ENCODE measurements at regions not wholly inside any gene's neighbourhood (a gene's known extent, or its start where the extent isn't known, plus 50 kb on each side); places are given as distances from the start of the nearest gene placed in this dataset.

DNA sequence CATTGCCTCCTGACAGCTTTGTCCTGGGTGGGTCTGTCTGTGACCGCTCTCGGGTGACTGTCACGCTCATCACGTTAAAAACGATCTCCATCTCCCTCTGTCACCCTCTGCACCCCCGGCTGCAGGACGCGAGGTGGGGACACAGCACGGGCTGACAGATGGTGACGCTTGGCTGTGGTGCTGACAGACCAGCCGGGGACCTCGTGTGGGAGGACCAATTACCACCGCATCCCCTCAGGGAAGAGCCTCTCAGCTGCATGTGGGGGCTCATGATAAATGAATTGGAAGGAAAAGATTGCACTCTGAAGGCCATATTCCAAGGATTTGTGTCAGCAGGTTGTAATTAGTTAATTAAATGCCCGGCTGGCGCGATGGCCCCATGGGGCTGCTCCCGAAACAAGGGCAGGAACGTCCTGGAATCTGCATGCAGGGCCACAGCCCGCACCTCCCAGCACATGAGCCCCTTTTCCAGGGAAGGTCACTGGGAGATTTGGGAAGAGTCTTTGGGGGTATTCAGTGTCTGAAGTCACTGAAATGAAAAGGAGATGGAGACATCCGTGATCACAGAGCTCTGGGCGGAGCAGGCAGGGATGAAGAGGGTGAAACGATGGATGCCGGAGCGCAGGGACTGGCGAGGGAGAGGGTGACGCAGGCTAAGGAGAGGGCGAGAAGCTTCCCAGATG, 87.1 kb downstream of the ERMARD start:
- DNase-seq: no peak

DNA sequence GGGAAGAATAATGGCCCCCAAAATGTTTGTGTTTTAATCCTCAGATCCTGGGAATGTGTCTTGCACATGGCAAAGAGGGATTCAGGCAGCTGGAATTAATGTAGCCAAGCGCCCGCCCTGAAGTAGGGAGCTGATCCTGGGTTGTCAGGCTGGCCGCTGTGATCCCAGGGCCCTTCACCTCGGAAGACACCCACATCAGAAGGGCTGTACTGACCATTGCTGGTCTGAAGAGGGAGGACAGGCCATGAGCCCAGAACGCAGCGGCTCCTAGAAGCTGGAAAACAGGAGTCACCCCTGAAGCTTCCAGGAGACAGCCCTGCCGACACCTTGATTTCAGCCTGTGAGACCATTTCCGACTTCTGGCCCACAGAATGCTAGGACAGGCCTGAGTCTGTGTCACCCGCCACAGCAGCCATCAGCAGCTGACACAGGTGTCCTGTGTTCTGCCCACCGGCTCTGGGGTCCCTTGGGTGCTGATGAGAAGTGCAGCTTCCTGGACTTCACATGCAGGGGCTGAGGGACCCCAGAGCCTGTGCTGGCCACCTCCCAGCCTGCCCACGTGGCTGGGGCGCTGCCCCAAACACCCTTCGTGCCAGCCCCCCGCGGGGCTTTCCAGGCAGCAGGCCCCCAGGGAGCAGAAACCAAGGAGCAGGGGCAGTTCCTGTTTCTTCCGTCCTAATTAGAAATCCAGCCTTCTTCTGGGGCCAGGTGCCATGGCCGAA, 86.3 kb downstream of the ERMARD start:
- DNase-seq: no peak

DNA sequence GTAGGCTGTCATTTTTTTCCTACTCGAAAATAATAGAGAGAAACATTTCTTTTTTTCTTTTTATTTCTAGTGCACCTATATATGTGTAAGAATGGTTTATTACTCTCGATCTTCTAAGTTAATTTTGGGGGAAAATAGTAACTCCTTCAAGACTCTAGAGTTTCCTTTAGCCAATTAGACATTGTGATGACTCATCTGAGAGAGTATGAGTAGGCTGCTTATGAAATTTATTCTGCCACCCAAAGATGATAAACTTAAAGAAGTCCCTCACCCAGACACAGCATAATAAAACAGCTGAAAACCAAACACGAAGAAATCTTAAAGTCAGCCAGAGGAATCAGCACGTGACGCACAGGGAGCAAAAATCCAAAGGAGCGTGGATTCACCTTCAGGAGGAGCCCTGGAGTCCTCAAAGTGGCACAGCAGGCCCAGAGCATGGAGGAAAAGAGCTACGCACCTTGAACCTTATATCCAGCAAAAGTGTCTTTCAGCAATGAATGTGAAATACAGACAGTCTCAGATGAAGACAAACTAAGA, 81.9 kb downstream of the ERMARD start:
- DNase-seq: no peak

DNA sequence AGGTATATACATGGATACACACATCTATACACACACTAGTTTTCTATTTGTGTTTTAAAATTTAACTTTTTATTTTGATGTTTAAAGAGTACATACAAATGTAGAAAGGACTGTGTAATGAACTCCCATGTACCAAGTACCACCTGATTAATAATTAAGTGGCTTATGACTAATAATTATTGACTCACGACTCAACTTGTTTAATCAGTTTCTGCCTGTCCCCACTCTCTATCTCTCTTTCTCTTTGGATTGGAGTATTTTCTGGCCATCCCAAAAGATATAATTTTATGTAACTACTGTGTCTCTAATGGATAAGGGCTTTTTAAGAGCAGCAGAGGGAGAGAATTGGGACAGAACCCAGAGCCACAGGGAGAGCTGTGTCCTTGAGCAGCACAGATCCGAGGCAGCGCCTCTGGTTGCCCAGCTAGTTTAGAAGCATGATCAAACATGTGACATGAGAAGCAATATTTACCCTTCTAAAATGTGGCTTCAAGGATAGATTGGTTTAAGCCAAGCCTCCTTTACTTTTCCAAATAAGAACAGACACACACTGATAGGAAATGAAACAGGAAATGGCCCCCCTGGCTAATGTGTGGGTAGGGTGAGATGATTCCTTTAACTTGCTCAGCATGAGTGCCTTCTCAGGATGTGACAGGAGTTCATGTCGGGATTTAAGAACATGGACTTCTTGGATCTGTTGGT, 81.0 kb downstream of the ERMARD start:
- DNase-seq: no peak

DNA sequence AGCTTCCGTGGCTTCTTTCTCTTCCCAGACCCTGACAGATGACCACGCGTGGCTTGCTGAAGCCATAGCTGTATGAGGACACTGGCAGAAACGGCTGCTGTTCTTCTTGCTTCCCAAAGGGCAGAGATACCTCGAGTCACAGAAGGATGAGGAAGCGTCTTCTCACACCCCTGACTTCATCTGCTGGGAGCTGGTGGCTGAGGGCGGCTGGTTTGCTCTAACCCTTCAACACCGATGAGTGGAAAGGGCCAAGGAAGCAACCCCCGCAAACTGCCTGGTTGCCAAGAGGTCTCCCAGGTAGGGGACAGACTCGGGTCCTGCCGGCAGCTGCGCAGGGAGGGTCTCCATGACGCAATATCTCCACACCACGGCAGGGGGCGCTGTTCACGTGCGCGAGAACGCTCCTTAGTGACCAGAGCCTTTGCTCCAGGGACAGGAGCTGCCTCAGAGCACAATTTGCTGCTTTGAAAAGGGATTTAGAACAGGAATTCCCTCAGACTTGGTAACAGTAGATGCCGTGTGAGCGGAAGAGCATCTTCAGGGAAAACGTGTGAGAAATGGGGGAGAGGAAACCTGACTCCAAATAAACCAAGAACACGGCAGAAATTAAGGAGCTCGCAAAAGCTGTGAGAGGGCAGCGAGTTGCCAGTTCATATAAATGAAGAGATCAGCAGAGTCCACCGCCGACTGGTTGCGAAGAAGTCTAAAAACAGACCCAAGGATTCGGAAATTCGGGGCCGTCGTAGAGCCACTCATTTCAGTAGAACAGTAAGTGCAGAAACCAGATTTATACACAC, 80.2 kb downstream of the ERMARD start:
- peak; percentile 56 to 72 for DNase-seq
